Activated CD8-positive, alpha-beta memory T cell treated with anti-CD3 and anti-CD28 coated beads for 36 hours (primary cell): ENCODE measurements at regions not wholly inside any gene's neighbourhood (a gene's known extent, or its start where the extent isn't known, plus 50 kb on each side); places are given as distances from the start of the nearest gene placed in this dataset.
"Not testable (repeated sequence)": the region's sequence is repeated elsewhere in the genome, so short reads cannot be mapped to it uniquely, and the experiment has no call there.

Experiments
- CTCF ChIA-PET: fragments of 350-600 bp; sonication (Branson Sonifier 250); formaldehyde crosslinking; loops from one replicate; lab custom pipeline; 2021; ENCODE audit warnings: antibody characterized with exemption; lab: Charles Lee
- POLR2A ChIA-PET: fragments of 350-600 bp; sonication (Branson Sonifier 250); formaldehyde crosslinking; loops from one replicate; lab custom pipeline; 2021; ENCODE audit warnings: antibody characterized with exemption; lab: Charles Lee

DNA sequence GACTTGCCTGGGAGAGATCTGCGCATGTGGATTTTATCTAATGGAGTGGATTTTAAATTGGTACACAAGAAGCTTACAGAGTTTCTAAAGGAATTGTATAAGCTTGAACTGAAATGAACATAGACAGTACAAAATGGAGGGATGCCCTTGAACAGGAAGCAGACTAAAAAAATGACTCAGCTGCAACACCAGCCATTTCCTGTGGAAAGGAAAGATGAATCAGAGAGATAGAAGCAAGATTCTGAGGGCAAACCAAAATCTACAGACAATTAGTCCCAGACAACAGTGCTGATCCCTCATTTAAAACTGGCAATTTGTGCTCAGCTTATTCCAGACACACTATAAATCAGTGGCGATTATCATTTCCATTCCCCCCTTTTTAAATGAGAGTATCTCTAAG is 114.6 kb upstream of the TCF21 start:
- POLR2A ChIA-PET: no interaction called here
- CTCF ChIA-PET: no interaction called here

DNA sequence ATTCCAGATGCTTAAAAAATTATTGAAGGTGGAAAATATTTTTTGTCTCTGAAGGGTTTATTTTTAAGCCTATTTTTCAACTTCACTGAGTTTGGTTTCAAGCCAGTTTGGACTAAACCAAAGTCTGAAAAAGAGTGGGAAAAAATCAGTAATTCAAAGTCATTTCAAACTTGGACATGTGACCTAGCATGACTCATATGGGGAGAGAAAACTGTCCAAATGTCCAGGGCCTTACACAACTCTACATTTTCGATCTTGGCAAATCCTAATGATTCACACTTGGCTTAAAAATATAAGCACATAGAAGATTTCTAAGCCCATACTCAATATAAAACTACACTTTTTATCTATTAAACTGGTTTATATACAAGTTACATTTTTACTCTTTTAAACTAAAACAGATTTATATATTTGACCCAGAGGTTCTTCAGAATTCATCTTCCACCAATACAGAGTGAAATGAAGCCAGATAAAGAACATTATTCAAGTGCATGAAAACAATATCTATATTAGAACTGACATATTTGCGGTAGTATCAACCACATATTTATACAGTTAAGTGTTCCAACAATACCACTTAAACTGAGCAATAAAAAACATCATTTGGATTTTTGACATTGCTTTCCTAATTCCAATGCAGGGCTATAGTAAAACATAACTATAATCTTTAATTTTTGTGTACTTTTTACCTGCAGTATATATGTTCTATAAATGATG is 110.3 kb upstream of the TCF21 start:
- ChIA-PET POLR2A (no interaction called here), CTCF (no interaction called here)

DNA sequence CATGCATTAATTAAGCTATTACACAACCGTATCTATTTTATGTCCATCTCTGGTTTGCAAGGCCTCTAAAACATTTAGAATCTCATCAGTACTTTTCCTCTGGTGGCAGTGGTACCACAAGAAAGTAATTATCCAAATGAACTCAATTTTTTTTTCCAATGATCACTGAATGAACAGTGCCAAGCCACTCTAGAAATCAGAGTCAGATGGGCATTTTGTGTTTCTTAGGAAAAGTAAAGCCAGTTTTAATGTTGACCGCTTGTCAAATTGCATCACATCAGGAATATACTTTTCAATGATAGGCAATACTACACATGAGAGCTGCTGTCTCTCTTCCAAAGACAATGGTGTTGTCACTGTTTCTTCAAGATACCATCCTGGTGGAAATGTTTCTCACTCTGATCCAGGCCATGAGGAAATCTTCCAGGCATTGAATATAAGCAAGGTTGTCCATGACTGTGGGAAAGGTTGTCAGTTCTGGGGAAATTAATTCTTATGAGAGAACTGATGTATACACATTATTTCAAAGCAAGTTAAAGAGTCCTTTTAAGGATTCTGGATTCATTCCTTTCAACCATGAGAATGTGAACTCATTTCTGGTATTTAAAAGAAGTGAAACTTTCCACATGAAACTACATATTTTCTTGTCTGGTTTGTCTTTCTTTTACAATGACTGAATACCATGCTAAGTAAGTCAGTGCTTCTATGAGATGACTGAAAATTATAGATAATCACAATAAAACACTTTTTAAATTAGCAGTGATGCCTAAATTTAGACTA is 108.8 kb upstream of the TCF21 start:
- ChIA-PET CTCF (no interaction called here), POLR2A (no interaction called here)

DNA sequence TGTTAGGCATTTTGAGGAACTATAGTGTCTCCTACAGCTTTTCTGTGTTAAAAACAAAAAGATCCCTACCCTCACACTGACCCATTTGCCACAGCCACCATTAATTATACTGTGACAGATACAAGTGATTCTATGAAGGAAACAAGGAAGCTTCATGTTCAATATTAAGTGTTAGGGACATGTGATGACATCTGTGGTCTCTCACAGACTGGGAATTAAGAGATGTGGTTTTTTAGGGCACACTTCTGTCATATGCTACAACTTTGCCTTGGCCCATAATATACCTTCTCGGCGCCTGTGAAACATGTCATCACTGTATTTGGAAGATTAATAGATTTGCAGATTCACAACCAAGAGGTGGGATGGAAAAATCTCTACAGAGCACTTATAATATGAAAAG is 102.9 kb upstream of the TCF21 start:
- POLR2A ChIA-PET: no interaction called here
- CTCF ChIA-PET: no interaction called here

DNA sequence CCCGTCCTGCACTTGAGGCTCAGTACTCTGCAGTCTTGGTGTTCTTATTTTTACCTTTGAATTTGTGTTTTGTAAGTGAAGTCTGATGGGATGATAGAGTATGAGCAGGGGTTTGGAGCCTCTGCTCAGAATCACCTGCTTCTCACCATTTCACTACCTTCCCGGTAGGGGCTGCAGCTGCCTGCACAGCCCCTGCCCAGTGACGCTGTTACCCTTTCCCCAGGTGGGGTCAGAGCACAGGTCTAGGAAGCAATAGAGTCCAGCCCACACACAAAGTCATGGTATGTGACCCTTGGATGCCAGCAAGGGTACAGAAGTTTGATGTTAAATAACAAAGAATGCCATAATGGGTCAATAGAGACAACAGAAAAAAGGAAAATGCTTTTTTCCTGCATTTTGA is 101.8 kb upstream of the TCF21 start:
- ChIA-PET POLR2A (no interaction called here), CTCF (no interaction called here)

DNA sequence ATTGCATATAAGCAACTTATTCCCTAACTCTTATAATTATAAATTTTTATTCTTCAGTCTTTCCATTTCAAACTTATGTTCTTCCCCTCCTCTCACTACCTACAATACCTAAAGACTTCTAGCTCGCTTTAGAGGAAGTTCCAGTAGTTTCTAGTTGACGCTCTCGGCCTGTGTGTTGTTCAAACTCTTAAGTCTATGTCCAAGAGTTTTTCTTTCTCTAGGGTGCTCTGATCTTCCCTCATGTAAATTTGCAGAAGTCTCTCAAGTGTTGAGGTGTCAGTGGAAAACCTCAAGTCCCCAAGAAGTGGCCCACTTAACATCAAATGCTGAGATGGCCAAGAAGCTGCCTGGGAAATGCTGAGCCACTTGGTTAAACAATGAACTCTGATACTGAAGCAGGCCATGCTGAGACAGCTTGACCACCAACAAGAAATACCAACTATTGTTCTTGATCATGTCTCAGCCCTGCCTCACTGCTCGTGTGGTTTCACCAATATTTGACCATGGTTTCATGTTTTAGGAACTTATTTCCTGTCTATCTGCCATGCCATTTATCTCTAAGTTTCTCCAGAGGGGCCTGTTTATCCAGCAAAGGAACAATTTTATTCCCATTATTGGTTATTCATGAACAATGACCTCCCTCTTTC is 100.9 kb upstream of the TCF21 start:
- ChIA-PET POLR2A (no interaction called here), CTCF (no interaction called here)

DNA sequence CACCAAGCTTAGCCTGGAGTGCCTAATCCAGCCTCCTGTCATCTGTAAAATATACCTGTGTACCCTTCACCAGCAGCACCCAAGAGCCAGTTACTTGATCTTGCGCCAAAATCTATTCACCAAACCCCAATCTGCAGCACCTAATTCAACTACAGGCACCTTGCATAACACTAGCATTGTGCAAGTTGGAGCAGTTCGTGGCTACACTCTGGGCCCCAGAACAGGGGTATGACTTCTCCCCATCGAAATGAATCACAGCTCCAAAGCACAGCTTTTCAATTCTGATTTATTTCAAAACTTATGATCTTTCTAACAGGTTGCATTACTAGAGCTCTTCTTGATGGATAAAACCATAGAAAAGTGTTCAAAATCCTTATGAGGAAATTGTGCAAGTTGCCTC is 100.4 kb upstream of the TCF21 start:
- CTCF ChIA-PET: no interaction called here
- POLR2A ChIA-PET: no interaction called here

DNA sequence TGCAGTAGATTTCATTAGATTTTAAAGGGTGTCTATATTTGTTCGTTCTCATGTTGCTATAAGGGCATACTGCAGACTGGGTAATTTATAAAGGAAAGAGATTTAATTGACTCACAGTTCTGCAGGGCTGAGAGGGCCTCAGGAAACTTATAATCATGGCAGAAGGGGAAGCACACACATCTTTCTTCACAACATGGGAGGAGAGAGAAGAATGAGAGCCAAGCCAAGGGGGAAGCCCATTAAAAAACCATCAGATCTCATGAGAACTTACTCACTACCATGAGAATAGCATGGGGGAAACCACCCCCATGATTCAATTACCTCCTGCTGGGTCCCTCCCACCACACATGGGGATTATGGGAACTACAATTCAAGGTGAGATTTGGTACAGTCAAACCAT is 99.5 kb upstream of the TCF21 start:
- CTCF ChIA-PET, POLR2A ChIA-PET: not testable (repeated sequence)

DNA sequence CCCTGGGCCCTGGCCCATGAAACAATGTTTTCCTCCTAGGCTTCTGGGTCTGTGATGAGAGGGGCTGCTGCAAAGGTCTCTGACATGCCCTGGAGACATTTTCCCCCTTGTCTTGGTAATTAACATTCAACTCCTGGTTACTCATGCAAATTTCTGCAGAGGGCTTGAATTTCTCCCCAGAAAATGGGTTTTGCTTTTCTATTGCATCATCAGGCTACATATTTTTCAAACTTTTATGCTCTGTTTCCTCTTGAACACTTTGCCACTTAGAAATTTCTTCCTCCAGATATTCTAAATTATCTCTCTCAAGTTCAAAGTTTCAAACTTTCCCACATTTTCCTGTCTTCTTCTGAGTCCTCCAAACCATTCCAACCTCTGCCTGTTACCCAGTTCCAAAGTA is 98.2 kb upstream of the TCF21 start:
- POLR2A ChIA-PET, CTCF ChIA-PET: not testable (repeated sequence)

DNA sequence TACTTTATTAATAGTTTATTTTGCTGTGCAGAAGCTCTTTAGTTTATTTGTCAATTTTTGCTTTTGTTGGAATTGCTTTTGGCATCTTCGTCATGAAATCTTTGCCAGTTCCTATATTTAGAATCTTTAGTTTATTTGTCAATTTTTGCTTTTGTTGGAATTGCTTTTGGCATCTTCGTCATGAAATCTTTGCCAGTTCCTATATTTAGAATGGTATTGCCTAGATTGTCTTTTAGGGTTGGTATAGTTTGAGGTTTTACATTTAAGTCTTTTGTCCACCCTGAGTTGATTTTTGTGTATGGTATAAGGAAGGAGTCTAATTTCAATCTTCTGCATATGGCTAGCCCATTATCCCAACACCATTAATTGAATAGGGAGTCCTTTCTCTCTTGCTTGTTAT is 93.9 kb upstream of the TCF21 start:
- CTCF ChIA-PET: not testable (repeated sequence)

DNA sequence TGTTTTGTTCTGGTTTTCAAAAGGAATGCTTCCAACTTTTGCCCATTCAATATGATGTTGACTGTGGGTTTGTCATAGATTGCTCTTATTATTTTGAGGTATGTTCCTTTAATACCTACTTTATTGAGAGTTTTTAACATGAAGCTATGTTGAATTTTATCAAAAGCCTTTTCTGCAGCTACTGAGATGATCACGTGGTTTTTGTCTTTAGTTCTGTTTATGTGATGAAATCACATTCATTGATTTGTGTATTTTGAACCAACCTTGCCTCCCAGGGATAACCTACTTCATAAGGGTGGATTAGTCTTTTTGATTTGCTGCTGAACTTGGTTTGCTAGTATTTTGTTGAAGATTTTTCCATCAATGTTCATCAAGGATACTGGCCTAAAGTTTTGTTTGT is 92.7 kb upstream of the TCF21 start:
- POLR2A ChIA-PET: no interaction called here
- CTCF ChIA-PET: no interaction called here

More for the DNA sequence above, 93.9 kb upstream of the TCF21 start:
- POLR2A ChIA-PET: not testable (repeated sequence)

DNA sequence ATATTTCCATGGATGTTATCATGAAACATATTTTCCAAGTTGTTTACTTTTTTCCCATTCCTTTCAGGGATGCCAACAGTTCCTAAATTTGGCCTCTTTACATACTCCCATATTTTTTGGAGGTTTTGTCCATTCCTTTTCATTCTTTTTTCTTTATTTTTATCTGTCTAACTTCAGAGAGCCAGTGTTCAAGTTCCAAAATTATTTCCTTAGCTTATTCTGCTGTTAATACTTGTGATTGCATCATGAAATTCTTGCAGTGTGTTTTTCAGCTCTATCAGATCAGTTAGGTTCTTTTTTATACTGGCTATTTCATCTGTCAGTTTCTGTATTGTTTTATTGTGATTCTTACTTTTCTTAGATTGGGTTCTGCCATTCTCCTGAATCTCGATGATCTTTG is 89.9 kb upstream of the TCF21 start:
- ChIA-PET CTCF (no interaction called here), POLR2A (no interaction called here)

DNA sequence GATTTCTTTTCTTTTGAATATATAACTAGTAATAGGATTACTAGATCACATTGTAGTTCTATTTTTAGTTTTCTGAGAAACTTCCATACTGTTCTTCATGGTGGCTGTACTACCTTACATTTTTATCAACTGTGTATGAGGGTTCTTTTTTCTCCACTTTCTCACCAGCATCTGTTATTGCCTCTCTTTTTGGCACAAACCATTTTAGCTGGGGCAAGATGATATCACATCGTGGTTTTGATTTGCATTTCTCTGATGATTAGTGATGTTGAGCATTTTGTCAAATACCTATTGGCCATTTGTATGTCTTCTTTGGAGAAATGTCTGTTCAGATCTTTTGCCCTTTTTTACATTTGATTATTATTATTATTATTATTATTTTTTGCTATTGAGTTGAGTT is 86.1 kb upstream of the TCF21 start:
- CTCF ChIA-PET: no interaction called here

DNA sequence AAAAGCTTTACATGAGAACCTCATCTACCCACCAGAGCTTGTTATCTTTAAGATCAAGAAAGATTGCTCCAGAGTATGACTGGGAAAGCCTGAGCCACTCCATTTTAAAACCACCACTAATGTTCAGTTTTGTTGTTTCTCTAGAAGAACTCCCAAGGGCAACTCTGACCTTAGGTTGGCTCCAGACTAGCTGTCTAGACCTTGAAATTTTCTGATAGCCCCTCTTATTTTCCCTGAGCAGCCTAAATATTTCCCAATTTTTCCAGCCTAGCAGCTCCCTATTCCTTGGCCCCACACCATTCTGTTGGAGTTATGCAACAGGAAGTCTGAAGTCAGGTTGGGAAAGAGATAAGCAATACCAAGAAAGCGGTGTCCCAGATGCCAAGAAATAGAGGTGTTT is 84.6 kb upstream of the TCF21 start:
- ChIA-PET POLR2A (no interaction called here), CTCF (no interaction called here)

More for the DNA sequence above, 86.1 kb upstream of the TCF21 start:
- POLR2A ChIA-PET: no interaction called here

DNA sequence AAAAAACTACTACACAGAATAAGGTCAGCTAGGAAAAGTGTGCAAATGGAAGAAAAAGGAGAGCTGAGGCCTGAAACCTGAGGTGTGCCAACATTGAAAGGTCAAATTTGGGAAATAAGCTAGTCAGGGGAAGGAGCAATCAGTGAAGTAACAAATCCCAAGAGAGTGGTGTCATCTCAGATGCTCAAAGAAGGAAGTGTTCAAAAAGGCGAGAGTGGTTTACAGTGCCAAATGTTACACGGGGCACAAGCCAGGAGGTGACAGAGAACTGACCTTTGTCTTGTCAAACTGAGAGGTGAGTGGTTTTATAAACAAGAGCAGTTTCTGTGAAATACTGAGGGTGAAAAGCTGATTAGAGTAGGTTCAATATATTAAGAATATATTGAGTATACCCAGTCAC is 83.0 kb upstream of the TCF21 start:
- ChIA-PET CTCF (interaction anchor here (0.7 kb wide), 1 partner anchor 197 kb away, joined by 4 read pairs; no protein-coding TSS in a partner anchor), POLR2A (no interaction called here)

DNA sequence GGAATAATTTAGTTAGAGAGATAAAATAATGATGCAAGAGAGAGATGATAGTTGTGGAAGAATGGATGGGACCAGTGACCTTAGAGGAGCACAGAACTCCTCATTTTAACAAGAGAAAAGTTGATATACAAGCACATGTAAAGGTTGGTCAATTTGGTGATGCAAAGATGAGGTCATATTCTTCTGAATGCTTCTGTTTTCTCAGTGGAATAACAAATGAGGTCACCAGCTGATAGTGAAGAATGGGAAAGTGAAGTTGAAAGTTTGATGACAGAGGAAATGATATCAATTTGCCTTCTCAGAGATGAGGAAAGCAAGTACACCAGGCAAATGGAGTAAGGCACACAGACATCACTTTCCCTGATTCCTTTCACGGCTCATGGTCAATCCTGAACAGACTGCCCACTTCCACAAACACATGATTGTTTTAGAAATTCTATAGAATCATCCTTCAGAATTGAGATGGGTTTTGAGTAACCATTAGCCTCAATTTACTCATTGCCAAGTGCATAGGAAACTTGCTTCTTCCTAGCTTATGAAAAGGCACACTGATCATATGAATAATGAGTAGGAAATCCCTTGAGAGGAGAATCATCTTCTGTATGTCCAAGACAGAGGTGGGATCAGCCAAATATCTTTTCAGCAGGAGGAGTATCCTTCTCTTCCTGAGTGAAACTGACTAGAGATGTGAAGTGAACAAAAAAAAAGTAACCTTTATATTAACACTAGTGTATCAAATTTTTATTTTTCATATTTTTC is 82.4 kb upstream of the TCF21 start:
- ChIA-PET CTCF (no interaction called here), POLR2A (no interaction called here)

DNA sequence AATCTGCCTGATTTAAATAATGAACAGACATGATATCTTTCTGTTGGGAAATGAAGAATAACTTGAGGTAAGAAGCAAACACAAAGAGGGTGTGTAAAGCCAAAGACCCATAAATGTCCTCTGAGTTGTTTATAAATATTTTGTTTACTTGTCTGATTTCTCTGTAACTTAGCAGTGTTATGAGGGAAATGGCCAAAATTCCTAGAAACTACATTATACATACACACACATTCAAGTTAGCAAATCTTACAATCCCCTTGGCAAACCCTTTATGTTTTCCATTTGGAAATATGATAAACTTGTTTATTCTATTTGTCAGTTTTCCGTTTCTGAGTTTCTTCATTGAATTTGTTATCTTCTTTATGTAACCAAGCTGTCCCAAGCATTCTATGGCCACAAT is 81.4 kb upstream of the TCF21 start:
- ChIA-PET POLR2A (no interaction called here), CTCF (no interaction called here)

DNA sequence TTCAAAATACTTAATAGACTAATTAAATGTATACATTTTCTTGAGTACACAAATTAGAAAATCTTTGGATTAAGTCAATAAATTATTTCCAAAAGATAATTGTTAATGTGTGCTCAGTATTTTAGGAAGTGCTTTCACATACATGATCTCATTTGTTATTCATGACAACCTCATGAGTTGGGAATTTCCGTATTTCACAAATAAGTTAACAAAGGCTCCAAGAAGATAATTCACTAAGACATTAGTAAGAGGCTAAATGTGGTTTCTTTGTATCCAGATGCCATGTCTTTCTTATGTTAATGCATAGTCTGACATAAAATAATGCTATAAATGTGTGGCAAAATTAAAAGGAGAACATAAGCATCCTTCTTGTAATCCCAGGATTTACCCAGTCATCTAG is 79.5 kb upstream of the TCF21 start:
- ChIA-PET POLR2A (no interaction called here), CTCF (no interaction called here)

DNA sequence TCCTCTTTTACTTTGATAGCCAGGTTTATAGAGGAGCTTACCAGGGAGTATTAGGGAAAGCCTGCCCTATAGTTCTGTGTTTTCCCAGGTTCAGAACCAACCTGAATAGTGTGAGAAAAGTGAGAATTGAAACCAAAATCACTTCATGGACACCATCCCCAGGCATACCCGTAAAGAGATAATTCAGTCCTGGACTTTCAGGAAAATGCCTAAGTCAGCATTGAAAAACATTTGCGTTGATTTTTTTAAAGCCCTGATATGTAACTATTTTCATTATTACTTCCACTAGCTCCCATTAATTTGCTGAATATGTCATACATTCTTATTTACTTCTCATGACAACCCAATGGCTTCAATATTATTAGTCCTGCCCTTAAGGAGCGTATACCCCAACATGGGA is 77.4 kb upstream of the TCF21 start:
- POLR2A ChIA-PET: no interaction called here
- CTCF ChIA-PET: interaction anchor here (0.6 kb wide), 1 partner anchor 63 kb away, joined by 3 read pairs; no protein-coding TSS in a partner anchor

DNA sequence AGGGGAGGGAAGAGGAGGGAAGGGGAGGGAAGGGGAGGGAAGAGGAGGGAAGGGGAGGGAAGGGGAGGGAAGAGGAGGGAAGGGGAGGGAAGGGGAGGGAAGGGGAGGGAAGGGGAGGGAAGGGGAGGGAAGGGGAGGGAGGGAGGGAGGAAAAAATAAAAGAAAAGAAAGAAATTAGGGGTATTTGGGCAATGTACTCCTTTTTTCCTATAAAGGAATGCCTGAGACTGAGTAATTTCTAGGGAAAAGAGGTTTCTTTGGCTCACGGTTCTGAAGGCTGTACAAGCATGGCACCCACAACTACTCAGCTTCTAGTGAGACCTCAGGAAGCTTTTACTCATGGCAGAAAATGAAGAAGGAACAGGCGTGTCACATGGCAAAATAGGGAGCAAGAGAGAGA is 76.5 kb upstream of the TCF21 start:
- POLR2A ChIA-PET, CTCF ChIA-PET: not testable (repeated sequence)
